ENCODE measurements at regions not wholly inside any gene's neighbourhood (a gene's known extent, or its start where the extent isn't known, plus 50 kb on each side); places are given as distances from the start of the nearest gene placed in this dataset.

GRCh38 chr5:114999176-114999575 lies 170.5 kb downstream of the TRIM36 start:
- TF ChIP-seq CTCF (conservative IDR thresholded peaks at IDR 0.05; ENCODE audit: low read depth, low read length) = no peak
- TF ChIP-seq EZH2 (IDR thresholded peaks at IDR 0.05; ENCODE audit: borderline replicate concordance, low read depth, low read length, poor library complexity, severe bottlenecking) = no peak

Data from A673 (cell line).